Muscle of arm (tissue), 1 donor: ENCODE measurements at regions not wholly inside any gene's neighbourhood (a gene's known extent, or its start where the extent isn't known, plus 50 kb on each side); places are given as distances from the start of the nearest gene placed in this dataset.
"Not testable (repeated sequence)": the region's sequence is repeated elsewhere in the genome, so short reads cannot be mapped to it uniquely, and the experiment has no call there.

Experiments
- DNase-seq: peaks from one replicate; pipeline ENCODE4 v3.0.0-alpha.2; 2013

DNA sequence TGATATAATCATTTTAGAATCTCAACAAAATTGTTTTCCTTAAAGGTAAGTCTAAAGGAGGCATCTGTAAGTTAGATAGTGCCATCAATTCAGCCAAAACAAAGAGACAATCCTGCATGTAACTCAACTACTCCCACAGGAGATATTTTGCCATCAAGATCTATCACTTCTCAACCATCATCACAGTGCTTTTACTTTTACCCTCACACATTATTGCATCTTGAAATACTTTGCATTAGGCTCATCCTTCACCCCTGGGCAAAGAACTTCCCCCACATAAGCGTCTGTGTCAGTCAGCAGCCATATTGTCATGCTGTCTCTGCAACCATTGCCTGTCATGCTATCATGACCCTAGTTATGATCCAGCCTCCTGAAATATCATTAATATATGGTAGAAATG is 54.9 kb upstream of the NLGN1 start:
- no peak for DNase-seq

DNA sequence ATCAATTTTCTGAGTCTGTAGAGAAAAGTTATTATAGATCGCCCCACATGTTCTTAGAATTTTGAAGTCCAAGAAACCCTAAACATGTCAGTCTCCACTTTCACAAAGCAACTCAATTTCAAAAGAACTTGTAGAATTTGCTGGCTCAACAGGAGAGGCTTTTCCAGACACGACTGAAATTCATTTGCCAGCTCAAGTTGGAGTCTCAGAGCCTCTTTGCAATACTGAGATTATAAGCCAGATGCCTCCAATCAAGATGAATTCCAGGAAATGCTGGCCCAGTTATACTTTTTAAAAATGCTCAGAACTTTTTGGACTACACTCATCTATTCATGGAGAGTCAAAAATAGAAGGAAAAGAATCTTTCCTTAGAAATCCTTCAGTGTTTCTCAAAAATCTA is 56.9 kb upstream of the NLGN1 start:
- peak; percentile 3 for DNase-seq

DNA sequence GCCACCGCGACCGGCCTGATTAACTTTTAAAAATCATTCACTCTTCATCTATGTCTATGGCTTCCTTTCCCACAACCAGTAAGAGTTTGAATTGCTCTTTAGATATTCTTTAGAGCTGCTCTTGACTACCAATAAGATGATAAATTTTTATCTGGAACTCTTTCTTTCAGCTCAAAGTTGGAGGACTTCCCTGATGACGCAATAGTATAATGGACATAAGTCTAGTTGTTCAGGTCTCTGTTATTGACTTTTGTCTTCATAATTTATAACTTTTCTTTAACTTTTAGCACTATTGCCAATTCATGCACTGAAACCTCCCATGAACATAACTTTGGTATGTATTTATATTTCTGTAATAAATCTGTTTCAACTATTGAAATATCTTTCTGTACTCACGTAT is 61.3 kb upstream of the NLGN1 start:
- DNase-seq = no peak

DNA sequence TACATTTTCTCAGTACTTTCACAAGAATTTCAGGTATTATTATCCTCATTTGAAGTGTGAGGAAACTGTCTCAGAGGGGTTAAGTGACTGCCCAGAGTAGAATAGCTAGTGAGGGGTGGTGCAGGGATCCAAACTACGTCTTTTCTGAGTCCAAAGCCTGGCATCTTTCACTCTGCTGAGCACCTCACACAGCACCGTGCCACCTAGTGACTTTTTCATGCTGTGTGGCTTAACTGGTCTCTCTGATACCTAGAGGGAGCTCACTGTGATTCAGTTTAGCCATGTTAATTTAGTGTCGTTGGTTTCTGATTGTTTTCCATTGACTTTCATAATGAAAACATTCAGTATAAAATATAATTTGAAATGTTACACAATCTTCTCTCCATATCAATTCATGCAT is 91.4 kb upstream of the NLGN1 start:
- DNase-seq = no peak

DNA sequence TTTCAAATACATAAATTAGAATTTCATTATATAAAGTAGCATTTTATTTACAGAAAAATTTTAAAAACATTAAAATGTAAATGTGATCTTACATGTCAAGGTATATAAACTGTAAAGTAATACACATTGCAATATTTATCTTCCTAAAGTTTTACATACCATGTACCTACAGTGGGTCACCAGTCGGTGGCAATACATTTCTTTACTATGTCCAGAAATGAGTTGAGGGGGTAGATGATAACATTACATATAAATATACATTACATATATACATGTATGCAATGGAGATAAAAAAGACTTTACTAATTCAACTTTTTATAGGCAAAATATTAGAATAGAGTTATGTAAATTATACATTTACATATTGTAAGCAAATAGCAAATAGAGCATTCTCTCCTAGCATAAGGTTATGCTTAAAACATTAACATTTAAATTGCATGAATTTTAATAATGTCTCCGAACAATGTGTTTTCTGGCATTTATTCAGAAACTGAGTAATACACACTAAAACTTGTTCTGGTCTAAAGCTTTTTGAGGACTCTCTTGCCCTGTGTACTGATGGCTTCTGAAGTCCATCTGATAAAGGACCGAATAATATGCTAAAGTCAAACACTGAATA is 93.3 kb upstream of the NLGN1 start:
- DNase-seq = no peak

DNA sequence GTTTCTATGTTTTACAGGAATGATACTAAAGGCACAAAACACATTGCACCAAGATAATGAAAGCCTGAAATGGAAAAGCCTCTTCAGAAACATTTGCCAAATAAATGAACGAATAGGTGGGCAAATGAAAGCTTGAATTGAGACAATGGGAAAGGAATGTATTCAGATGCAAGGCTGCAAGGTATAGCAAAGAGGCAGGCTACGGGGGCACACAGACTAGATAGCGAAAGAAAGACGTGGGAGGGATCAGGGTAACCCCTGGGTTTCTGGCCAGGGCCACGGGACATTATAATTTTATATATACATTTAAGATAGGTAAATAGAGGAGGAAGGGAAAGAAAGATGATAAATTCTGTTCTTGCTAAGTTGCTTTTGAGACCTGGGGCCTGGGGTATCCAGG is 95.9 kb upstream of the NLGN1 start:
- no peak for DNase-seq

DNA sequence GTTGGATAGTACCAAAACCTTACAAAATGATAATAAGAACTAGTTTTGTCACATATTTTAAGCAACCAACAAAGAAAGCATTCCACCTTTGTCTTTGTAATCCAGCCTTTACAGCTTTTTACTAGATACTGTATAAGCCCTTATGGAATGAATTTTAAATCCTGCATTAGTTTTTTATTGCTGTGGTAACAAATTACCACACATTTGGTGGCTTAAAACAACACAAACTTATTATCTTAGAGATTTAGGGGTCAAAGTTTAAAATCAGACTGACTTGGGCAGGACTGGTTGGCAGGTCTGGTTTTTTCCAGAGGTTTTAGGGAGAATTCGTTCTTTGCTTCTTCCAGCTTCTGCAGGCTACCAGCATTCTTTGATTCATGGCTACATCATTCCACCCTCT is 108.5 kb upstream of the NLGN1 start:
- DNase-seq = no peak

DNA sequence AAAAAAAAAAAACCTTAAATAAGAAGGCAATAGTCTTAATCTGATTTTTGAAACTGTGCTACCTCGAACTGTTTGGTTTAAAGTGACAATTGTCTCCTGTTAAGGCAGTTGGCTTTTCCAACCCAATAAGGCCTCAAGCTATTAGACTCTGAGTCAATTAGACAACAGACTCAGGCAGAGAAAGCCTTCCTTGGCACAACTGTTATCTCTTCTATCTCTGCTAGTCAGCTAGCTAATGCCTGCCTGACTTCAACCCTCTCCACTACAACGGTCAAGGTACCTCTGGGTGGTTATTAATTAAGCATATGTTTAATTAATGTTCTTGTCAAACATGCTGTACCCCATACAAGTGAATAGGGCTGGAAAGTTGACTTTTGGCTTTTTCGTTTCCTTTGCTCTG is 110.2 kb upstream of the NLGN1 start:
- no peak for DNase-seq

DNA sequence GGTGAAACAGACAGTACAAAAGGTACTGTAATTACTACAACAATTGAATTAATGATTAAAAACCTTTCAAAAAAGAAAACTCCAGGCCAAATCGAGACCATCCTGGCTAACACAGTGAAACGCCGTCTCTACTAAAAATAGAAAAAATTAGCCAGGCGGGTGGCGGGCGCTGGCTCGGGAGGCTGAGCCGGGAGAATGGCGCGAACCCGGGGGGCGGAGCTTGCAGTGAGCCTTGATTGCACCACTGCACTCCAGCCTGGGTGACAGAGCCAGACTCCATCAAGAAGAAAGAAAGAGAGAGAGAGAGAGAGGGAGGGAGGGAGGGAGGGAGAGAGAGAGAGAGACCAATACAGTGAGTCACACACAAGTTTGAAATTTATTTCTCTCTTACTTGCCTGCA is 111.0 kb upstream of the NLGN1 start:
- not testable (repeated sequence) for DNase-seq

DNA sequence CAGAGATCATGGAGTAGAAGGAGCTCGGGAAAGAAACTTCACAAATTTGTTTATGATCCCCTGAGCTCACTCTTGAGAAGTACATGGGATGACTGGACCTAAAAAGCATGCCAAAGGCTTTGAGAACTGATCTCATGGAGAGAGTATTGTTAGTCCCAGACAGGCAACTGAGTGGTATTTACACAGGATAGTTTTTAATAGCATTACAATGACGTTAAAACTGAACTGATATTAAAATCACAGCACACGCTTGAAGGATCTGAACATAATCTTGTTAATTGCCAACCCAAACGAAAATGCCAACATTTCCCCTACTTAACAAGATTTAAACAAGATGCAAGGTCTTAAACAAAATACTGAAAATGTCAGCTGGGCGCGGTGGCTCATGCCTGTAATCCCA is 113.2 kb upstream of the NLGN1 start:
- DNase-seq = no peak

DNA sequence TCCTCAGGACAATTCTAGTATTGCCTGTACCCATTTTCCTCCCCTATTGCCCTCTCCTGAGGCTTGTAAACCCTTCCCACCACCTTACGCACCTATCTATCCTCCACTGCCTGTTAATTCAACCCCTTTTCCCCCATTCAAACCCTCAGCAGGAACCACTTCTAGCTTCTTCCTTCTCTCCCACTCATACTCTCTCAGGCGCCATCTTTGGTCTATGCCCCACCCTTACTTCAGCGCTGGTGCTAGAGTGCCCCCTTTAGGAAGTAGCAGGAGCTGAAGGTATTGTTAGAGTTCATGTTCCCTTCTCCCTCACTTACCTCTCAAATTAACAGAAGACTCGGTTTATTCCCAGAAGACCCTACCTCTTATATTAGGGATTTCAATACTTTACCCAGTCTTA is 121.8 kb upstream of the NLGN1 start:
- DNase-seq = no peak

DNA sequence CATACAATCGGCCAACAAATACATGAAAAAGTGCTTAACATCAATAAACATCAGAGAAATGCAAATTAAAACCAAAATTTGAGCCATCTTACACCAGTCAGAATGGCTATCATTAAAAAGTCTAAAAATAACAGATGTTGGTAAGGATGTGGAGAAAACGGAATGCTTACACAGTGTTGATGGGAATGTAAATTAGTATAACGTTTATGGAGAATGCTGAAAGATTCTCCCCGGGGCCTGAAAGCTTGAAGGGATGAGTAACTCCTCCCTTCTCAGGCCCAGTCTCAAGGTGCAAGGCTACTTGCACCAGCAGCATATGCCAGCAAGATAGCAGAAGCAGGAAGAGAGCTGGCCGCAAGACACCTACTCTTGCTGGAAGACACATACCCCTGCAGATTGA is 123.7 kb upstream of the NLGN1 start:
- no peak for DNase-seq

DNA sequence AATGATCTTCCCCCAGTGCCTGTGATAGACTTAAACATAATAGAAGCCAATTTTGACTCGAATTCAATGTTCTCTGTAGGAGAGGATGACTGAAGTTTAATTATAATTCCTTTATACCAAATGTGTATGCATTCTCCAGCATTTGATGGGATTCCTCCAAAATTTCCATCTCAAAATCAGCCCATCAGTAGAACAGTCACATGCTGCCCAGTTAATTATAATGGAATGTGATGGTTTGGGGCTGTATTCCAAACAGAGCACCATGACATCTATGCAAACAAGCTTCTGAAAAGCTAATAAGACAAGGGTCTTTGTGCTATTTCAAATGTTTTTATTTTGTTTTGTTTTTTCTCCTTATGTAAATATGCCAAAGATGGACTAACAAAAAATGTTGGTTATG is 127.7 kb upstream of the SPATA16 start:
- no peak for DNase-seq

DNA sequence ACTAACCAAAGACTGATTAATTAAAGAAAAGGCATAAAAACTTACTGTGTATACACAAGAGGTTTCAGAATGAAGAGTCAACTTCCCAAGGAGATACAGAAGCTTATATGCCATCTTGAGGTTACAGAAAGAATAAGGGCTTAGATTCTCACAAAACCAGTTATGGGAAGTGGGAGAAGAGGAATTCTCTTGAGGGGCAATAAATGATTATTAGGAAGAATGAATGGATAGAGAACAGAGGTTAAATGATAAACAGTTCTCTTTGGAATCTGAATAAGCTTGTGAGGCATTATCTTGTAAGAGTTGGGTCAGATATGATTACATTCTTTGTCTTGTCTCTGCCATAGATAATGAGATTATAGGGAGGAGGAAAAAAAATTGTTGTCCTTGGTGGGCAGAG is 126.7 kb upstream of the SPATA16 start:
- no peak for DNase-seq

DNA sequence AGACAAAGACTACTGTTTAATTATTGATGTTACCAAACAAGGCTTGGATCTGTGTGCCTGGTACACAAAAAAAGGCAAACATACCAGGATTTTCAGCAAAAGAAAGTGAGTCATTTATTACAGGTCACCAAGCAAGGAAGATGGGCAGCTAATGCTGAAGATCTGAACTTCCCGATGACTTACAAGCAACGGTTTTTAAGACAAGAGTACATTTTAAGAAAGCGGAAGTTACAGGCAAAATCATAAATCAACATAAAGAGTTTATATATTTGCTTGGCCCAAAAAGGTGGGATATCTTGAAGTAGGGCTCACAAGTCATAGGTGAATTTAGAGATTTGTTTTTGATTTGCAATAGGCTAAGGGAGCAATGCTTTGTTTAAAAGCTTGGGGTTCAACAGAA is 125.4 kb upstream of the SPATA16 start:
- no peak for DNase-seq

DNA sequence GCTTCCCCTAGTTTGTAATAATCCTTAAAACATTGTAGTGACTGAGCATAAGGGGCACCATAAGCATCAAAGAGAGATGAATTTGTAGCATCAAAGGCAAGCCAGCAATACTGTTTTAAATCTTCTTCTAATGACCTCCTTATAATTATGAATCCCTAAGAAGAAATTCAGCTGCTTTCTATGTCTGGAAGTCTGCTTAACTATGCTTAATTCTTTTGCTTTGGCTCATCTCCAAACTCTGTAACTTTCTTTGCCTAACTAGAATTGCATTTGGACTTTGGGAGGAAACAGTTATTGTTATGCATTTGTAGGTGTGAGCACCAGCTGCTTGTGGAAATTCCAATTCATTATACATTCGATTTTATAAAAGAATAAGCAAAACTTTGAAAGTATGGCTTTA is 117.7 kb upstream of the SPATA16 start:
- DNase-seq = no peak

DNA sequence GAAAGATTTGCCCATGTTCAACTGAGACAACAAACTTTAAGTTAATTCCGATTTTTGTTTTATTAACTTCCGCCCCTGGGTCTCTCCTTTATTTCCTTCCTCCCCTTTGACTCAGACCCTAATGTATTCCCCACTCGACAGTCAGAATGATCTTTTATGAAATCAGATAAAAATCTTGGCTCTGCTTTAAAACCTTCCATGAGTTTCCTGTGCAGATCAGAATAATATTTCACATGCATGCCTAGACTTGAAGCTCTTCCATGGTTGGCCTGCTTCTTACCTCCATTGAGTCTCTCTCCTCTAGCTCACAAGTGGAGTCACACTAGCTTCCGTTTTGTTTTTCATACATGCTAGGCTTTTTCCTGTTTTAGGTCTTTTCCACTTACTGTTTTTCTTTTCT is 116.8 kb upstream of the SPATA16 start:
- no peak for DNase-seq

DNA sequence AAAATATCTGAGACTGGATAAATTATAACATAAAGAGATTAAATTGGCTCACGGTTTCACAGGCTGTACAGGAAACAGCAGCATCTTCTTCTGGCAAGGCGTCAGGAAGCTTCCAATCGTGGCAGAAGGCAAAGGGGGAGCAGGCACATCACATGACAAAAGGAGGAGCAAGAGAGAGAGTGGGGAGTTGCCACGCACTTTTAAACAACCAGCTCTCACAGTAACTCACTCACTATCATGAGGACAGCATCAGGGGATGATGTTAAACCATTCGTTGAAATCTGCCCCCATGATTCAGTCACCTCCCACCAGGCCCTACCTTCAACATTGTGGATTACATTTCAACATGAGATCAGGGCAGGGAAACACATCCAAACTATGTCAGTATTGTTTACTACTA is 114.5 kb upstream of the SPATA16 start:
- no peak for DNase-seq

DNA sequence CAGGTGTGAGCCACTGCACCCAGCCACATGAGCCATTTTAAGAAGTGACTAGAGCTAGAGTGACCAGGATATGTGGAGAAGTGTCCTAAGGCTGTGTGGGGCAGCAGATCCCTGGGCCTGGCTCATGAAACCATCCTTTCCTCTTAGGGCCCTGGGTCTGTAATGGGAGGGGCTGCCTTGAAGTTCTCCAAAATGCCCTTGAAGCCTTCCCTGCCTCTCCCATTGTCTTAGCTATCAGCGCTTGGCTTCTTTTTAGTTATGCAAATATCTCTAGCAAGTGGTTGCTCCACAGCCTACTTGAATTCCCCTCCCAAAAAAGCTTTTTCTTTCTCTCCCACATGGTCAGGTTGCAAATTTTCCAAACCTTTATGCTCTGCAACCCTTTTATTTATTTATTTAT is 112.4 kb upstream of the SPATA16 start:
- no peak for DNase-seq

DNA sequence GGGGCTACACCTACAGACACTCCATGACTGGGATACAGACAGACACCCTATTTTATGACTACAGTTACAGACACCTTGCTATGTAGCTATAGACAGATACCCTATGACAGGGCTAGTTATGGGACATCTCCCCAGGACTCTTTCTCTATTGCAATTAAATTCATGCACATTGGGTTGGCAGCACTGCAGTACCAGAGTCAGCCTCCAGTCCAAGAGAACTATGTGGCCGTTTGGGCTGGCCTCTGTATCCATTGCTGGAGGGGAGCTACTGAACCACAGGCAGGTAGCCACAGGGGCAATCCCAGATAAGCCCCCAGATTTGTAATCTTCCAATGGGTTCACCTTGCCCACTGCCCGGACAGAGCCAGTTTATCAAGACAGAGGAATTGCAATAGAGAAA is 108.4 kb upstream of the SPATA16 start:
- no peak for DNase-seq

DNA sequence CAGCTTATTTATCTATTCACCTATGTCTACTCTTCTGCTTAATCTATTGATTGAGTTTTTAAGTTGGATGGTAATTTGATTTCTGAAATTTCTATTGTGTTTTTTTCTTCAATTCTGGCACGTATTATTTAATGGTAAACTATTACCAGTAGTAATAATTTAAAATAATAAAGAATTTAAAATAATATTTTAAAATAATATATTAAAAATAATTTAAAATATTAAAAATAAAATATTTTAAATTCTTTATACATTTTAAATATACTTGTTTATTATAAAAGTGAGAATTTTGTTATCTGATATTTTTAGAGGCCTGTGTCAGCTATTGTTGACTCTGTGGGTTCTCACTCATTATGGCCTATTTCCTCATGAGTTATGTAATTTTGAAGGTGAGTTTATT is 100.7 kb upstream of the SPATA16 start:
- DNase-seq = no peak

DNA sequence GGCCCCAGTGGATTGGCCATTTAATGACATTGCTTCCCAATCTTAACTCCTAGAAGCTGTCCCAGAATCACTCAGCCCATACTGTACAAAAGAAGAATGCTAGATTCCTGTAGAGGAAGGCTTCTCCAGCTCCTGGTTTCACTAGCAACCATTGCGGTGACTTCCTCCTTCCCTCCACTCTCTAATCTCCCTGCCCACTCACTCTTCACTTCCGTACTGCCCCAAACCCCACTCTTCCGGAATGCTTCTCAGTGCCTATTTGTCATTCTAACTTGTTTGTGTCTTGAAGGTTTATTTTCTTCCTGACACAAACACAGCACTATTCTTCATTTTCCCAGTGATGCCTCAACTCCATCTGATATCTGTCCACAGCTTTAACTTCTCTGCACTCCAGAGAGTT is 97.1 kb upstream of the SPATA16 start:
- no peak for DNase-seq

DNA sequence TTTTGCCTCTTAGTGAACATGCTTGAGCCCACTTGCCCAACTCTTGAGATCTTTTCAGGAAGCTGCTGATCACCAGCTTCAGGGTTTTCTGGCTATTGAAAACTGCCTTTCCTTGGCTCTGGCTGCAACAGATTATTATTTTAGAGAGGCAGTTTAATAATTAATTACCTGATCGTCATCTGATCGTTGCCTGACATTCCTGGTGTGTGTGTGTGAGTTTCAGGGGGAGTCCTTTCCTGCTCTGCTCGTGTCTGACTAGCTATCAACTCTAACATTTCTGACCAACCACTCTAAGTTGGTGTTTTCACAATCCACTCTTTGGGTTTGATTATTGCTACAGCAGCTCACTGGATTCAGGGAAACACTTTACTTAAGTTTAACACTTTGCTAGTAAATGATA is 84.3 kb upstream of the SPATA16 start:
- no peak for DNase-seq

DNA sequence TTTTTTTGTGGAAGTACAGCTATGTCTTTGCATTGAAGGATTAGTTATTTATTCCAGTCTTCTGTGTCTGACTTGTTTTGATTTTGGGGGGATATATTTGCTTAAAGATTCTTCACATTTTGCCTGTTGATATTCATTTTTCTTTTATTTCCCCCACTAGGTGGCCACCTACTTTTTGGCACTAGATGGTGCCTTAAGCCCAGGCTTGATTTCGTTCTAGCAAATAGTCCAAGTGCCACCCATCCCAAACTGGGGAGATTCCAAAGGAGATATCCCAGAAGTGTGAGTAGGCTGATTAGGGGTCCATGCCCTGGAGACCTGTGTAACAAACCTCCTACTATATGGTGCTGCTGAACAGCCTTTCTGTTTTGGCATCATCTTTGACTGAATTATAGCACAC is 80.0 kb upstream of the SPATA16 start:
- no peak for DNase-seq

DNA sequence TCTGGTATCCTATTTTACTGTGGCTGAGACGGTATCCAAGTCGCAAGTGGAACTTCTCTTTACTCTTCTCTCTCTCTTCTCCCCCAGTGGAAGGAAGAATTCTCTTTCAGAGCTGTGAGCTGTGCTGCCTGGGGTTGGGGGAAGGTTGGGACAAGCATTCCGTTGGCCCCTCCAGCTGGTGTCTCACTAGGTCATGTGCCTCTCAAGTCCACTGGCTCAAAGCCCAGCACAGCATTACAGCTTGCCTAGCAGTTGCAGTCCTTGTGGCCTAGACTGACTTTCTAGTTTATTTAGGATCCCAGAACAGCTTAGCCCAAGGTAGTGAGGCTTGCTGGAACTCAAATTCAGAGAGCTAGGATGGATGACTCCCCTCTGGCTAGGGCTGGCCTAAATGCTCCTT is 76.1 kb upstream of the SPATA16 start:
- DNase-seq = no peak
